Coronary artery (tissue), 2 donors: ENCODE measurements at regions not wholly inside any gene's neighbourhood (a gene's known extent, or its start where the extent isn't known, plus 50 kb on each side); places are given as distances from the start of the nearest gene placed in this dataset.

Source experiments
- DNase-seq: peaks from one replicate; pipeline ENCODE4 v3.0.0-alpha.2; 2017; ENCODE audit warnings: low spot score
- H3K27ac ChIP-seq, 2 donors: fragments of 200-600 bp; sonication (generic); one replicate each; pipeline ENCODE4 v1.5.1; 2016 to 2019
- H3K4me3 ChIP-seq: fragments of 200-600 bp; sonication (generic); 2 replicates; pipeline ENCODE4 v1.5.1; 2016; ENCODE audit warnings: mild to moderate bottlenecking, moderate library complexity
- TF ChIP-seq, protein P1 (sequence below): fragments of 200-600 bp; sonication (generic); IDR thresholded peaks from one replicate; pipeline ENCODE4 v1.5.1; 2019; ENCODE audit warnings: antibody characterized with exemption

DNA sequence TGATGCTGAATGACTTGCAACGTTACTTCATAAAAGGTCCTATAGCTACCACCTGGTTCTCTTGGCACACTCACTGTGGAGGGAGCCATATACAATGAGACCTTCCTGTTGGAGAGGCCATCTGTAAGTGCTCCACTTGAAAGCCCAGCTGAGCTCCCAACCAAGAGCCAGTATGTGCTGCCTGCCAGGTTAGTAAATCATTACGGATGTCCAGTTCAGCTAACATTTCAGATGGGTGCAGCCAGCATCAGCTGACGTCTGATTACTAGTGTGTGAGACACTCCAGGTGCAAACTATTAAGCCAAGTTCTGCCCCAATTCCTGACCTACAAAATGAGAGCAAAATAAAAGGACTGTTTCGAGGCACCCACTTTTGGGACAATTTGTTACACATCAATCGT is 274.4 kb upstream of the ROBO2 start:
- TF ChIP-seq, protein P1, sequence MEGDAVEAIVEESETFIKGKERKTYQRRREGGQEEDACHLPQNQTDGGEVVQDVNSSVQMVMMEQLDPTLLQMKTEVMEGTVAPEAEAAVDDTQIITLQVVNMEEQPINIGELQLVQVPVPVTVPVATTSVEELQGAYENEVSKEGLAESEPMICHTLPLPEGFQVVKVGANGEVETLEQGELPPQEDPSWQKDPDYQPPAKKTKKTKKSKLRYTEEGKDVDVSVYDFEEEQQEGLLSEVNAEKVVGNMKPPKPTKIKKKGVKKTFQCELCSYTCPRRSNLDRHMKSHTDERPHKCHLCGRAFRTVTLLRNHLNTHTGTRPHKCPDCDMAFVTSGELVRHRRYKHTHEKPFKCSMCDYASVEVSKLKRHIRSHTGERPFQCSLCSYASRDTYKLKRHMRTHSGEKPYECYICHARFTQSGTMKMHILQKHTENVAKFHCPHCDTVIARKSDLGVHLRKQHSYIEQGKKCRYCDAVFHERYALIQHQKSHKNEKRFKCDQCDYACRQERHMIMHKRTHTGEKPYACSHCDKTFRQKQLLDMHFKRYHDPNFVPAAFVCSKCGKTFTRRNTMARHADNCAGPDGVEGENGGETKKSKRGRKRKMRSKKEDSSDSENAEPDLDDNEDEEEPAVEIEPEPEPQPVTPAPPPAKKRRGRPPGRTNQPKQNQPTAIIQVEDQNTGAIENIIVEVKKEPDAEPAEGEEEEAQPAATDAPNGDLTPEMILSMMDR: no peak
- Histone ChIP-seq H3K4me3 (no peak overlapping the region), H3K27ac (no peak overlapping the region)
- no peak for DNase-seq

DNA sequence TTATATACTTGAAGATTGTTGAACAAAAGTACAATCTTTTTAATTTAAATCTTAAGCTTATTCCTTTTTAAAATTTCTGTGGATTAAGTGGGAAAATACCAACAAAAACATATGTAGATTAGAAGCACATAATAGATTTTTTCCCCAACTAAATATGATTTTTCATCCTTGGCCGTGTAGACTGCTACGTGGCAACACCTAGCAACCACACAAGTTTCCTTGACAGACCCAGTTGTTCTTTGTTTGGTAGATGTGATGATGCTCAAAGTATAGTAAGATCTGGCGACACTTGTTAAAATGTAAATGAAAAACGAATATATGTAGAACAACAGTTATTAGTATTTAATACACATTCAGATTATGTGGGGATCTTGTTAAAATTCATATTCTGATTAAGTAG is 271.0 kb upstream of the ROBO2 start:
- TF ChIP-seq, protein P1: no peak
- no peak for DNase-seq
- Histone ChIP-seq H3K27ac (no peak overlapping the region), H3K4me3 (no peak overlapping the region)

DNA sequence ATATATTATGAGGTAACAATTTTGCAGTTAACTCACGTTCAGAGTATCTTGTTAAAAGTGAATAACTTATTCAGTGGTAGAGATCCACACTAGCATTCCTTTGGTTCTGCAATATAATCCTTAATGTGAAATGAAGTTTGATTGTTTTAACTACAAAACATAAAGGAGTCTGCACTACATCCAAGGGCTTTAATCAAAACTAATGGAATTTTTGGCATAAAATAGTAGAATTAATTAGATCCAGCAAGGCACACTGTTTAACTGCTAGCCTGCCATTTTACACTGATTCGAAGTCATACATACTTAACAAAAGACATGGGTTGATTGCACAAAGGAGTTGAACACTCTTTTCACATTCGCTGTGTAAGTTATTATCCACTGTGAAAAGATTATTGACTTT is 263.0 kb upstream of the ROBO2 start:
- no peak for DNase-seq

DNA sequence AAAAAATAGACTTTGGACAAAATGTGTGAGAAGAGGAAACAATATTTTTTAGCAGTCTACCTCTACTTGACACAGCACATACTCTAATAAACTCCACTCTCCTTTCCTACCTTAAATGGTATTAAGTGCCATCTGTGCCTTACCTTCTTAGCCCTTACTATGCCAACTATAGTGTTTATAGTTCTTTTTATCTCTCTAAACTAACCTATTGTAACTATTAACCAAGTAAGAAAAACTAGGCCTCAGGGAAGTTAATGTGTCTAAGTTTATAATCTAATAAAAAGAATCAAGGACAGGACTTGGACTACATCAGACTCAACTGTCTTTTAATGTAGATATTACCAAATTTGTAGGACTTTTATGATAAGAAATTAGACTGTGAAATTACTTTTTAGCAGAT is 251.7 kb upstream of the ROBO2 start:
- TF ChIP-seq, protein P1: no peak
- H3K4me3 ChIP-seq: no peak overlapping the region
- H3K27ac ChIP-seq: no peak overlapping the region
- no peak for DNase-seq

More for the DNA sequence above, 263.0 kb upstream of the ROBO2 start:
- Histone ChIP-seq H3K27ac (no peak overlapping the region), H3K4me3 (no peak overlapping the region)
- TF ChIP-seq, protein P1: no peak

DNA sequence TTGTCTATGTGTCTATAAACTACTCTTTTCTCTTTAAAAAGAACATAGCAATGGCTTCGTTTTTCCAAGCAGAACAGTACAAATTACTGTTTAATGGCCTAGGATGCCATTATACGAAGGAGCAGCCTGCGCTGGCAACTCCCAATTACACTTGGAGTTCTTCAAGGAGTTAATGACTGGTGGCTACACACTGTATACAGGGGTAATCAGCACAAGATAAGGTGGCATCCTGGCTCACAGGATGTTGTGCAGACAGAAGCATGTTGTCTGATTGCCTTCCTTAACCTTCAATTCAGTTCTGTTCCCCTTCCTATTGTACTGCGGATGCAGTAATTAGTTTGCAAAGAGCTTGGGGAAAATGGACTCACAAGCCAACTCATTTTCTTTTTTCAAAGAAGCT is 250.7 kb upstream of the ROBO2 start:
- no peak for DNase-seq
- TF ChIP-seq, protein P1: no peak
- no peak overlapping the region for H3K4me3 ChIP-seq
- no peak overlapping the region for H3K27ac ChIP-seq

DNA sequence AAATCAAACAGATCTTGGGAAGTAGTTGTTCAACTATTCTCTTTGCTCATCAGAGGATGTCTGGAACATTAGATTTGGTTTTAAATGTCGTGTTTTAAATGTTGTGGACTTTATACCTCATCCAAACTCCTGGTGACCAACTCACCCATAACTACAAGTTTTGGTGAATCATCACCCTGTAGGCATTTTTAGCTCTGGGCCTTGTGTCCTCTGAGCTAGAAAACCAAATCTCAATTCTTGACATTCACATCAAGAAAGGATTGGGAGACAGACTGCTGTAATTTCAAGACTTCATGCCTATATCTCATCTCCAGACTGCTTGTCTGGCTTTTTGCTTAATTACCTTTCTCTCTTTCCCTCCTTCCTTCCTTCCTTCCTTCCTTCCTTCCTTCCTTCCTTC is 228.5 kb upstream of the ROBO2 start:
- no peak overlapping the region for H3K4me3 ChIP-seq
- H3K27ac ChIP-seq: no peak overlapping the region
- TF ChIP-seq, protein P1: no peak
- no peak for DNase-seq

DNA sequence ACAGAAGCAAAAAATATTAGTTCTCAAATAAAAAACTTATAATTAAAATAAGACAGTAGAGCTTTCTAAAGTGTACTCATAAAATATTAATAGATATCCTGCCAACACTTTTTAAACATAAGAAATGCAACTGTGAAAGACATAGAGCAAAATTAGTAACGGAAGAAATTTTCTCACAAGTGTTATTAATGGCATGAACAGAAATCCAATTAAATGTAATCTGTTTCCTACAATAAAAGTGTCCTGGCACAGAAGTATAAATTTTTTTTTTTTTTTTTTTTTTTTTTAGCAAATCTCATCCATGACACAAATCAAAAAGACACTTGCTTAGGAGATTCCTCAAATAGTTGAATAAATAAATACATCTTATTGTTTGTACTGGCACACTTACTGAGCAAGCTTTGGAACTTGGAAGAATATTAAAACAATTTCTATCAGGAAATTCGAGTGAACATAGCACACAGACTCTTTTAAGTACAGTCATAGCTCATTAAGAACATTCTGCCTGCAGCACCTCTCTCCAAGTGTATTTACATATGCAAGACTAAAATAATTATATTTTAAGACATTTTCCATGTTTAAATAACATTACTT is 227.2 kb upstream of the ROBO2 start:
- DNase-seq: no peak
- TF ChIP-seq, protein P1: no peak
- Histone ChIP-seq H3K27ac (no peak overlapping the region), H3K4me3 (no peak overlapping the region)
